ENCODE measurements at regions not wholly inside any gene's neighbourhood (a gene's known extent, or its start where the extent isn't known, plus 50 kb on each side); places are given as distances from the start of the nearest gene placed in this dataset.

DNA sequence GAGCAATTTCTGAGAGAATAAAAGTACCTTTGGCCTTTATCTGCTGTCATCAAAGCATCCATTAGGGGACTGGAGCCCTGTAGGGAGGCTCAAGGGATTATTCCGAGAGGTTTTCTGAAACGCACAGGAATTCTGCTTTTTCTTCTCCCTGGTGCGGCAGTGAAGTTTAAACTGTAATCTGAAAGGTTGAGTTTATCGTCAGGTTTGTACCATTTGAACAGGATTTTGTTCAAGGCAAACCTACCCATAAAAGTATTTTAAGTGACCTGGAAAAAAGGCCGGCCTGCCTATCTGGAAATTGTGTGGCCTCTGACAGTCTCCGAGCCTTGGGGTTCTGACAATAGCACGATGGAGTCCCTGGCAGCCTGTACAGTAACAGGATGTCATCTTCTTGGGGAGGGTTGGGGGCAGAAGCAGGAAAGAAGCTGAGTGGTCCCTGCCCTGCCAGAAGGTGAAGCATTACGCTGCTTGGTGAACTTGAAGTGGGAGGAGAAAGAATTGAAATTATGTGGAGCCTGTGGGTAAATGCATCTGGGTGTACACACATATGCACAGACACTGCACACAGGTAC, 272.0 kb downstream of the CYRIA start:
- no peak for DNase-seq (ENCODE audit: low spot score)
- no peak overlapping the region for H3K4me3 ChIP-seq (ENCODE audit: low read depth in 1 of 3, low read length in 3 of 3)
- WGBS = 87% methylated on average over 8 of the region's 8 CpGs
- TF ChIP-seq GABPA (IDR thresholded peaks at IDR 0.05 in 1 of 2, conservative IDR thresholded peaks at IDR 0.05 in 1 of 2) (no peak), ZBTB33 (IDR thresholded peaks at IDR 0.05) (no peak), HNF4G (IDR thresholded peaks at IDR 0.05) (no peak), YY1 (IDR thresholded peaks at IDR 0.05) (no peak), FOXA2 (IDR thresholded peaks at IDR 0.05) (no peak), FOXA1 (IDR thresholded peaks at IDR 0.05) (no peak)
- TF ChIP-seq, protein P1, sequence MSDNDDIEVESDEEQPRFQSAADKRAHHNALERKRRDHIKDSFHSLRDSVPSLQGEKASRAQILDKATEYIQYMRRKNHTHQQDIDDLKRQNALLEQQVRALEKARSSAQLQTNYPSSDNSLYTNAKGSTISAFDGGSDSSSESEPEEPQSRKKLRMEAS (IDR thresholded peaks at IDR 0.05) = no peak
- H3K27ac ChIP-seq (ENCODE audit: low read depth in 1 of 2, low read length in 2 of 2) = no peak overlapping the region
- H3K4me1 ChIP-seq (ENCODE audit: control insufficient read depth in 4 of 4, insufficient read depth in 4 of 4, low read length in 3 of 4) = no peaks in the 10 kb centered on the region
- H3K36me3 ChIP-seq (ENCODE audit: control insufficient read depth in 4 of 4, insufficient read depth in 3 of 4, low read depth in 1 of 4, low read length in 3 of 4) = no peaks in the 10 kb centered on the region
- H3K9ac ChIP-seq (ENCODE audit: low read depth in 1 of 2, low read length in 2 of 2) = no peak overlapping the region
- H3K9me3 ChIP-seq (ENCODE audit: control insufficient read depth in 4 of 4, low read length in 3 of 4) = no peaks in the 10 kb centered on the region
- no peaks in the 10 kb centered on the region for H3K27me3 ChIP-seq (ENCODE audit: control insufficient read depth in 4 of 4, insufficient read depth in 4 of 4, low read length in 3 of 4)

DNA sequence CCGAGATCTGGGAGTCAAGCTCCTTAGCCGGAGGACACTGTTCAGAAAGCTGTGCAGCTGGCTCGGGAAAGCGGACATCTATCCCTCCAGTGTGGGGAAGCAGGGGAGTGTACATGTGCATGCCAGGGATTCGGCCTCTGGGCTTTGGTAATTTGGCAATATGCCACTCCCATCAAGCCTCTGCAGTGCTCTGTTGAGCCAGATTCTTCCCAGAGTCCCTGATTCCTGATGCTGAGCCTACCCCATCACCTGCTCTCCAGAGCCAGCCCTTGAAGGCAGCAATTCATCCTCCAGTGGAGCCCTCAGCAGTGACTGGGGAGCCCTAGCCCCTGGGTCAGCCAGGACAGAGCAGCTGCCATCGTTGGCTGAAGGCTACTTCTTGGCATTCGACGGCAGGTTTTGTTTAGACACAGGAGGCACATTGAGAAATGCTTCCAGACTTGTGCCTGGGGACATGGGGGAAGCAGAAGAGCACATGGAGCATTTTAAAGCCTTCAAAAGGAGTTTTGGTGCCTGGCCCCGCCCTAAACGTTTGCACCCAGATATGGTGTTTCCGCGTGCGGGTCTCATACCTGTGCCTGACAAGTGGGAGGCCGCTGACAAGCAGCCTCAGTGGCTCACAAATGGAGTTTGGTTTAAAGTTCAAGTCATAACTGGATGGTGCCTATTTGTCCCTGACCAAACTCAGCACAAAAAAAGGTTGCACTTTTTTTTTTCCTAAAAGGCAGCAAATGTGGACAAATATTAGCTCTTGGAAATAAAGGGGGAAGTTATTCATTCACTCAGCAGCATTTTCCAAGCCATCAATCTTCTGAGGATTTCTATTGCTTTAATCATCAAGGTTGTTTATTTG, 272.8 kb downstream of the CYRIA start:
- no peak for DNase-seq (ENCODE audit: low spot score)
- TF ChIP-seq RXRA (IDR thresholded peaks at IDR 0.05) (no peak), HNF4G (IDR thresholded peaks at IDR 0.05) (no peak)
- no peak overlapping the region for H3K9ac ChIP-seq (ENCODE audit: low read depth in 1 of 2, low read length in 2 of 2)
- no peak overlapping the region for H3K4me3 ChIP-seq (ENCODE audit: low read depth in 1 of 3, low read length in 3 of 3)
- no peaks in the 10 kb centered on the region for H3K36me3 ChIP-seq (ENCODE audit: control insufficient read depth in 4 of 4, insufficient read depth in 3 of 4, low read depth in 1 of 4, low read length in 3 of 4)
- no peaks in the 10 kb centered on the region for H3K27me3 ChIP-seq (ENCODE audit: control insufficient read depth in 4 of 4, insufficient read depth in 4 of 4, low read length in 3 of 4)
- no peaks in the 10 kb centered on the region for H3K9me3 ChIP-seq (ENCODE audit: control insufficient read depth in 4 of 4, low read length in 3 of 4)
- H3K4me1 ChIP-seq (ENCODE audit: control insufficient read depth in 4 of 4, insufficient read depth in 4 of 4, low read length in 3 of 4) = no peaks in the 10 kb centered on the region
- 67% methylated on average over 14 of the region's 14 CpGs for WGBS
- no peak overlapping the region for H3K27ac ChIP-seq (ENCODE audit: low read depth in 1 of 2, low read length in 2 of 2)

DNA sequence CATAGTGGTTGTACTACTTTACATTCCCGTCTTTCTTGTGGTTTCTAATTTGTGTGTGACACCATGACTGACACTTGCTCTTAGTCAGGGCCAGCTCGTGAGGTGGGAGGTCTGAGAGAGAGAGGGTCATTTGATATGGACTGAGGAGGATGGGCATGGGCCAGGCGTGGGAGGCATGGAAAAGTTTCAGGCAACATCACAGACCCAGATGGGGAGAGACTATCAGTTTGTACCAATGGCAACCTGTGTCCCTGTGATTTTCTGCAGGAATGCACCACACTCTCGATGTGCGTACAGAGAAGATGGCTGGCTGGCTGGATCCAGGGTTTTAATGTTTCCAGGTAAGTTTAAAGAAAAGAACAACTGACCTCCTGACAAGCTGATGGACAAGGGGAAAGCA, 273.6 kb downstream of the CYRIA start:
- no peaks in the 10 kb centered on the region for H3K4me1 ChIP-seq (ENCODE audit: control insufficient read depth in 4 of 4, insufficient read depth in 4 of 4, low read length in 3 of 4)
- DNase-seq (ENCODE audit: low spot score) = no peak
- no peaks in the 10 kb centered on the region for H3K9me3 ChIP-seq (ENCODE audit: control insufficient read depth in 4 of 4, low read length in 3 of 4)
- no peaks in the 10 kb centered on the region for H3K27me3 ChIP-seq (ENCODE audit: control insufficient read depth in 4 of 4, insufficient read depth in 4 of 4, low read length in 3 of 4)
- no peaks in the 10 kb centered on the region for H3K36me3 ChIP-seq (ENCODE audit: control insufficient read depth in 4 of 4, insufficient read depth in 3 of 4, low read depth in 1 of 4, low read length in 3 of 4)
- WGBS = 84% methylated on average over 5 of the region's 5 CpGs
- no peak overlapping the region for H3K4me3 ChIP-seq (ENCODE audit: low read depth in 1 of 3, low read length in 3 of 3)
- TF ChIP-seq, protein P2, sequence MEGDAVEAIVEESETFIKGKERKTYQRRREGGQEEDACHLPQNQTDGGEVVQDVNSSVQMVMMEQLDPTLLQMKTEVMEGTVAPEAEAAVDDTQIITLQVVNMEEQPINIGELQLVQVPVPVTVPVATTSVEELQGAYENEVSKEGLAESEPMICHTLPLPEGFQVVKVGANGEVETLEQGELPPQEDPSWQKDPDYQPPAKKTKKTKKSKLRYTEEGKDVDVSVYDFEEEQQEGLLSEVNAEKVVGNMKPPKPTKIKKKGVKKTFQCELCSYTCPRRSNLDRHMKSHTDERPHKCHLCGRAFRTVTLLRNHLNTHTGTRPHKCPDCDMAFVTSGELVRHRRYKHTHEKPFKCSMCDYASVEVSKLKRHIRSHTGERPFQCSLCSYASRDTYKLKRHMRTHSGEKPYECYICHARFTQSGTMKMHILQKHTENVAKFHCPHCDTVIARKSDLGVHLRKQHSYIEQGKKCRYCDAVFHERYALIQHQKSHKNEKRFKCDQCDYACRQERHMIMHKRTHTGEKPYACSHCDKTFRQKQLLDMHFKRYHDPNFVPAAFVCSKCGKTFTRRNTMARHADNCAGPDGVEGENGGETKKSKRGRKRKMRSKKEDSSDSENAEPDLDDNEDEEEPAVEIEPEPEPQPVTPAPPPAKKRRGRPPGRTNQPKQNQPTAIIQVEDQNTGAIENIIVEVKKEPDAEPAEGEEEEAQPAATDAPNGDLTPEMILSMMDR (IDR thresholded peaks at IDR 0.05; ENCODE audit: low read depth, low read length, missing input control) = no peak
- TF ChIP-seq ZBTB33 (IDR thresholded peaks at IDR 0.05) (no peak), FOXA2 (IDR thresholded peaks at IDR 0.05) (no peak), FOXA1 (IDR thresholded peaks at IDR 0.05) (no peak), JUND (IDR thresholded peaks at IDR 0.05) (no peak), RAD21 (IDR thresholded peaks at IDR 0.05) (no peak), NR2F2 (IDR thresholded peaks at IDR 0.05) (no peak), GABPA (IDR thresholded peaks at IDR 0.05 in 1 of 2, conservative IDR thresholded peaks at IDR 0.05 in 1 of 2) (no peak), YY1 (IDR thresholded peaks at IDR 0.05) (no peak), EGR1 (IDR thresholded peaks at IDR 0.05; ENCODE audit: low read depth in 2 of 2) (no peak)
- no peak overlapping the region for H3K9ac ChIP-seq (ENCODE audit: low read depth in 1 of 2, low read length in 2 of 2)
- H3K27ac ChIP-seq (ENCODE audit: low read depth in 1 of 2, low read length in 2 of 2) = no peak overlapping the region
